Endothelial cell (in vitro differentiated cells): ENCODE measurements at regions not wholly inside any gene's neighbourhood (a gene's known extent, or its start where the extent isn't known, plus 50 kb on each side); places are given as distances from the start of the nearest gene placed in this dataset.

ENCODE experiments used
- DNase-seq: peaks from one replicate; pipeline ENCODE4 v3.0.0; 2021; ENCODE audit warnings: low spot score
- H3K27ac Mint-ChIP-seq: one replicate; pipeline ENCODE4 v1.8.0; 2021; ENCODE audit warnings: mixed read lengths, inconsistent platforms; ENCODE audit not compliant: unreplicated experiment
- H3K27me3 Mint-ChIP-seq: one replicate; pipeline ENCODE4 v1.8.0; 2021; ENCODE audit warnings: mild to moderate bottlenecking, moderate library complexity, mixed read lengths, inconsistent platforms; ENCODE audit not compliant: unreplicated experiment
- H3K36me3 Mint-ChIP-seq: one replicate; pipeline ENCODE4 v1.8.0; 2021; ENCODE audit warnings: mild to moderate bottlenecking, low read depth, mixed read lengths, inconsistent platforms; ENCODE audit not compliant: unreplicated experiment
- H3K4me1 Mint-ChIP-seq: one replicate; pipeline ENCODE4 v1.8.0; 2021; ENCODE audit warnings: mild to moderate bottlenecking, mixed read lengths, inconsistent platforms; ENCODE audit not compliant: unreplicated experiment
- H3K4me3 Mint-ChIP-seq: one replicate; pipeline ENCODE4 v1.8.0; 2021; ENCODE audit warnings: mild to moderate bottlenecking, mixed read lengths, inconsistent platforms; ENCODE audit not compliant: unreplicated experiment
- H3K9me3 Mint-ChIP-seq: one replicate; pipeline ENCODE4 v1.8.0; 2021; ENCODE audit warnings: mixed read lengths, inconsistent platforms; ENCODE audit not compliant: unreplicated experiment
- TF ChIP-seq, protein P1 (sequence below): fragments of 200-600 bp; sonication (generic); IDR thresholded peaks from one replicate; pipeline ENCODE4 v1.5.0; 2021; ENCODE audit warnings: antibody characterized with exemption; ENCODE audit not compliant: unreplicated experiment

DNA sequence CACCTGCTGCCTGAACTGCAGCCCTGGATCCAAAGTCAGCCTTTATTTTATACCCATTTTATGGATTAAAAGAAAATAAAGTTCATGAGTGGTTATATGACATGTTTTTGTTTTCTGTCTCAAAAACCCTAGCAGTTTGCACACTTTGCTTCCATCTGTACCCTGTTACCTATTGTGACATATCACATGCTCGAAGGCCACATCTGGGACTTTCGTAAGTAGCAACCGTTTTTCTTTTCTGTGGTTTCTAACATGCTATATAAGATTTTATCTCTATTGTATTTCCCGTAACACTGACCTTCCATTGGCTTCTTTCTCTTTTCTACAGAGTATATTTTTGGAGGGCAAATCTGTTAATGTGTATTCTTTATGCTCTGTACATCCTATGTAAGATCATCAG, 1007.2 kb downstream of the PCDH9 start:
- no peaks in the 10 kb centered on the region for H3K27me3 Mint-ChIP-seq
- H3K9me3 Mint-ChIP-seq, result no peaks in the 10 kb centered on the region

DNA sequence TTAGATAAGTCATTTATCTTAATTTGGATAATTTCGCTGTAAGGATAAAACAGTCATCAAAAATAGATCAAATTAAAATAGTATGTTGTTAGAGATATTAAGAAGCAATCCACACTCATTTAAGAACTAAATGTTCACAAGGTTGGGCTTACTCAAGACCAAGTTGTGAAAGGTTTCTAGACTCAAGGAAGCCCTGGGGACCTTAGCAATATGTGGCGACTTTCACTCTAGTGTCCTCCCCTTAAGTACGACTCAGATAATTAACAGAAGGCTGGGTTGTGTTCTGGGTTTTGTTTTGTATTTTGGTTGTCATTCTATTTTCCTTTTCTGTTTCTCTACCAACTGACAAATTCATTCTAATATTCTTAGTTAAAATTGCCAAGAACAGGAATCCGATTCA, 1008.0 kb downstream of the PCDH9 start:
- TF ChIP-seq, protein P1, sequence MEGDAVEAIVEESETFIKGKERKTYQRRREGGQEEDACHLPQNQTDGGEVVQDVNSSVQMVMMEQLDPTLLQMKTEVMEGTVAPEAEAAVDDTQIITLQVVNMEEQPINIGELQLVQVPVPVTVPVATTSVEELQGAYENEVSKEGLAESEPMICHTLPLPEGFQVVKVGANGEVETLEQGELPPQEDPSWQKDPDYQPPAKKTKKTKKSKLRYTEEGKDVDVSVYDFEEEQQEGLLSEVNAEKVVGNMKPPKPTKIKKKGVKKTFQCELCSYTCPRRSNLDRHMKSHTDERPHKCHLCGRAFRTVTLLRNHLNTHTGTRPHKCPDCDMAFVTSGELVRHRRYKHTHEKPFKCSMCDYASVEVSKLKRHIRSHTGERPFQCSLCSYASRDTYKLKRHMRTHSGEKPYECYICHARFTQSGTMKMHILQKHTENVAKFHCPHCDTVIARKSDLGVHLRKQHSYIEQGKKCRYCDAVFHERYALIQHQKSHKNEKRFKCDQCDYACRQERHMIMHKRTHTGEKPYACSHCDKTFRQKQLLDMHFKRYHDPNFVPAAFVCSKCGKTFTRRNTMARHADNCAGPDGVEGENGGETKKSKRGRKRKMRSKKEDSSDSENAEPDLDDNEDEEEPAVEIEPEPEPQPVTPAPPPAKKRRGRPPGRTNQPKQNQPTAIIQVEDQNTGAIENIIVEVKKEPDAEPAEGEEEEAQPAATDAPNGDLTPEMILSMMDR, result no peak
- no peaks in the 10 kb centered on the region for H3K27me3 Mint-ChIP-seq
- no peak for DNase-seq
- no peaks in the 10 kb centered on the region for H3K36me3 Mint-ChIP-seq
- H3K4me3 Mint-ChIP-seq, result no peak overlapping the region
- H3K4me1 Mint-ChIP-seq, result peaks cover 9% of the 10 kb centered on the region
- no peak overlapping the region for H3K27ac Mint-ChIP-seq
- no peaks in the 10 kb centered on the region for H3K9me3 Mint-ChIP-seq

More for the DNA sequence above, 1007.2 kb downstream of the PCDH9 start:
- no peak overlapping the region for H3K27ac Mint-ChIP-seq
- TF ChIP-seq, protein P1, result no peak
- no peak overlapping the region for H3K4me3 Mint-ChIP-seq
- no peaks in the 10 kb centered on the region for H3K36me3 Mint-ChIP-seq
- H3K4me1 Mint-ChIP-seq, result peaks cover 9% of the 10 kb centered on the region
- DNase-seq, result no peak

DNA sequence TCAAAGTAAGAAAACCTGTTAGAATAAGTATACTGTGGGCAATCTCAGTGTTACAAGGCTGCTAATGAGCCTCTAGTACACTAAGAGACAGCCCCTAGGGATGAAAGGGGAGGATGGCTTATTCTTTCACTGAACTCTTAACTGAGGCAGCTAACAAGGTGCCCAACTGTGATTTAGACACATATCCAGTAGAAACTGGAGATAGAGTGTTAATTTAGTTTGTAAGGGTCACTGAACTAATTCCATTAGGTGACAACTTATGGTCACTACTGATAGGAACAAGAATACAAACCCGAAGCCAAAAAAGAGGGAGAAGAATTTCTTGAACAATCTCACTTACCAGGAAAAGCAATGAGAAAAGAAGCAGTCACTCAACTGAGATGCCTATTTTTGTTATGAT, 1010.6 kb downstream of the PCDH9 start:
- H3K27me3 Mint-ChIP-seq, result no peaks in the 10 kb centered on the region
- H3K4me1 Mint-ChIP-seq, result peaks cover 4% of the 10 kb centered on the region
- TF ChIP-seq, protein P1, result no peak
- no peak for DNase-seq
- H3K4me3 Mint-ChIP-seq, result no peak overlapping the region
- H3K9me3 Mint-ChIP-seq, result no peaks in the 10 kb centered on the region
- no peak overlapping the region for H3K27ac Mint-ChIP-seq
- H3K36me3 Mint-ChIP-seq, result no peaks in the 10 kb centered on the region

DNA sequence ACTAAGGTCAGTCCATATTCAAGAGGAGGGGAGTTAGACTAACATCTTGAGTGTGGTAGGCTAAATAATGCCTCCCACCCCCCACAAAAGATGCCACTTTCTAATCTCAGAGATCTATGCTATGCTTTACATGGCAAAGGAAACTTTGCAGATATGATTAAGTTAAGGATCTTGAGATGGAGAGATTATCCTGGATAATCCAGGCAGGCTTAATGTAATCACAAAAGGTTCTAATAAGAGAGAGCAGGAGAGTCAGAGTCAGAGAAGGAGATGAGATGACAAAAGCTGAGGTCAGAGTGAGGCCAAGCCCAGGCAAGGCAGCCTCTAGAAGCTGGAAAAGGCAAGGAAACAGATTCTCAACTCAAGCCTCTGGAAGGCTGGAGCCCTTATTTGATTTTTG, 1011.6 kb downstream of the PCDH9 start:
- no peak overlapping the region for H3K27ac Mint-ChIP-seq
- no peak for DNase-seq
- TF ChIP-seq, protein P1, result no peak
- no peak overlapping the region for H3K4me3 Mint-ChIP-seq
- no peaks in the 10 kb centered on the region for H3K4me1 Mint-ChIP-seq
- no peaks in the 10 kb centered on the region for H3K36me3 Mint-ChIP-seq
- H3K9me3 Mint-ChIP-seq, result no peaks in the 10 kb centered on the region
- H3K27me3 Mint-ChIP-seq, result no peaks in the 10 kb centered on the region

DNA sequence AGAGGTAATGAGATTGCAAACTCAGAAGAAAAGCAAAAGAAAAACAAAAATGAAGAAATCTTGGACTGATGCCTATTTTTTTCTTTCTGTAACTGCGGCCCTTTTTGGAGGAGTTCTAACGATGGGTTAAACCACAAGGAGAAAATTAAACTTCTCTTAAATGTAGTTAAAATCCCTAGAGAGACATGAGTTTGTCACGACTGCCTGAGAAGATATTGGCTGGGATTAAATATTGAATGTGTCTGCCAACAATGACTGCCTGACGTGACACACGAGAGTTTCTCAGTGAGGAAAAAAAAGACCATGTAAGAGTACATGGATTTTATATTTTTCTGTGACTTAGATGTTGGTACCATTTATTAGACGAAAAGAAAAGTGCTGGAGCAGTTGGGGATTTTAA, 1013.4 kb downstream of the PCDH9 start:
- no peak for DNase-seq
- Mint-ChIP-seq H3K36me3 (no peaks in the 10 kb centered on the region), H3K9me3 (no peaks in the 10 kb centered on the region), H3K27ac (no peak overlapping the region), H3K27me3 (no peaks in the 10 kb centered on the region), H3K4me3 (no peak overlapping the region), H3K4me1 (no peaks in the 10 kb centered on the region)
- TF ChIP-seq, protein P1, result no peak
